ENCODE measurements at regions not wholly inside any gene's neighbourhood (a gene's known extent, or its start where the extent isn't known, plus 50 kb on each side); places are given as distances from the start of the nearest gene placed in this dataset.

DNA sequence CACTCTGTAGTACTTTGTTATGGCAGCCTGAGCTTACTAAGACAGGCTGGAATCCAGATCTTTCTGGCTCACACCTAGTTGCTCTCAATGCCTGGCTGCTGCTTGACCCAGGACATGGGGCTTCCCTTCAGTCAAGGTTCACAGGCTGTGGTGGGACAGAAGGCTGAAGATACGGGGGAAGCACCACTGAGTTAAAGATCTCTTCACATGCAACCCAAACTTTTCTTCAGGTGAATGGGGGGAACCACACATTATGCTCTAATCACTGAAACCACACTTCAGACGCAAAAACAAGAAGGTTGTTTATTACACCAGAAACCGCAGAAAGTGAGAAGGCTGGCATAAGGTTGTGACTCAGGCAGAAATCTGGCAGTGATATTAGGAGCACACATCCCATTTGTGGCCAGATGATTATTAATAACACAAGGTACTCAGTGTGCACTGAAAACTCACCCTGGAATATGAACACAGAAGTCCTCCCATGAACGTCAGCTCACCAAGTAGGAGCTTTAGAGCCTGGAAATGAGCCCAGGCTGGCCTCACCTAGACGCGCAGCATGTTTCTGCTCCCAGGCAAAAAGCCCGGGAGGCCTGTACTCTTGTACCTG, 230.5 kb upstream of the CHRNA7 start:
- TF ChIP-seq CTCF (IDR thresholded peaks at IDR 0.05) (no peak), POLR2A (IDR thresholded peaks at IDR 0.05) (no peak)

All from thyroid gland (tissue), 4 donors.